ENCODE measurements at regions not wholly inside any gene's neighbourhood (a gene's known extent, or its start where the extent isn't known, plus 50 kb on each side); places are given as distances from the start of the nearest gene placed in this dataset.

GRCh38 chr2:217695033-217695520, 307.7 kb downstream of the TNS1 start:
- no peak for DNase-seq (ENCODE audit: low read depth, low spot score)
- no peak overlapping the region for H3K4me3 ChIP-seq (ENCODE audit: low read length)

GRCh38 chr2:217694291-217694690, 308.5 kb downstream of the TNS1 start:
- H3K4me3 ChIP-seq (ENCODE audit: low read length): no peak overlapping the region
- DNase-seq (ENCODE audit: low read depth, low spot score): no peak

- H3K4me3 ChIP-seq (ENCODE audit: low read length): no peak overlapping the region
- DNase-seq (ENCODE audit: low read depth, low spot score): no peak
Observed at GRCh38 chr2:217693363-217693762, 309.4 kb downstream of the TNS1 start.

GRCh38 chr2:217691920-217692666, 310.7 kb downstream of the TNS1 start:
- no peak overlapping the region for H3K4me3 ChIP-seq (ENCODE audit: low read length)
- DNase-seq (ENCODE audit: low read depth, low spot score): no peak

GRCh38 chr2:217691516-217691915, 311.3 kb downstream of the TNS1 start:
- no peak overlapping the region for H3K4me3 ChIP-seq (ENCODE audit: low read length)
- no peak for DNase-seq (ENCODE audit: low read depth, low spot score)

GRCh38 chr2:217689053-217689452, 313.7 kb downstream of the TNS1 start:
- H3K4me3 ChIP-seq (ENCODE audit: low read length): no peak overlapping the region
- no peak for DNase-seq (ENCODE audit: low read depth, low spot score)

GRCh38 chr2:217688494-217688893, 314.3 kb downstream of the TNS1 start:
- no peak overlapping the region for H3K4me3 ChIP-seq (ENCODE audit: low read length)
- no peak for DNase-seq (ENCODE audit: low read depth, low spot score)

- no peak overlapping the region for H3K4me3 ChIP-seq (ENCODE audit: low read length)
- DNase-seq (ENCODE audit: low read depth, low spot score): no peak
Observed at GRCh38 chr2:217687771-217688170, 315.0 kb downstream of the TNS1 start.

- H3K4me3 ChIP-seq (ENCODE audit: low read length): no peak overlapping the region
- no peak for DNase-seq (ENCODE audit: low read depth, low spot score)
Observed at GRCh38 chr2:217685255-217685605, 317.6 kb downstream of the TNS1 start.

GRCh38 chr2:217684431-217685254, 318.2 kb downstream of the TNS1 start:
- H3K4me3 ChIP-seq (ENCODE audit: low read length): no peak overlapping the region
- no peak for DNase-seq (ENCODE audit: low read depth, low spot score)

GRCh38 chr2:217683106-217683870, 319.5 kb downstream of the TNS1 start:
- DNase-seq (ENCODE audit: low read depth, low spot score): no peak

GRCh38 chr2:217681791-217682190, 321.0 kb downstream of the TNS1 start:
- no peak for DNase-seq (ENCODE audit: low read depth, low spot score)
- no peak overlapping the region for H3K4me3 ChIP-seq (ENCODE audit: low read length)

More at GRCh38 chr2:217683106-217683870, 319.5 kb downstream of the TNS1 start:
- no peak overlapping the region for H3K4me3 ChIP-seq (ENCODE audit: low read length)

GRCh38 chr2:217680381-217680780, 322.4 kb downstream of the TNS1 start:
- no peak for DNase-seq (ENCODE audit: low read depth, low spot score)

GRCh38 chr2:217673627-217674026, 329.2 kb downstream of the TNS1 start:
- no peak overlapping the region for H3K4me3 ChIP-seq (ENCODE audit: low read length)
- DNase-seq (ENCODE audit: low read depth, low spot score): no peak

More at GRCh38 chr2:217680381-217680780, 322.4 kb downstream of the TNS1 start:
- H3K4me3 ChIP-seq (ENCODE audit: low read length): no peak overlapping the region

- DNase-seq (ENCODE audit: low read depth, low spot score): no peak
- no peak overlapping the region for H3K4me3 ChIP-seq (ENCODE audit: low read length)
Observed at GRCh38 chr2:217672472-217672871, 330.3 kb downstream of the TNS1 start.

- DNase-seq (ENCODE audit: low read depth, low spot score): no peak
- no peak overlapping the region for H3K4me3 ChIP-seq (ENCODE audit: low read length)
Observed at GRCh38 chr2:217671871-217672270, 330.9 kb downstream of the TNS1 start.

- no peak for DNase-seq (ENCODE audit: low read depth, low spot score)
- no peak overlapping the region for H3K4me3 ChIP-seq (ENCODE audit: low read length)
Observed at GRCh38 chr2:217671075-217671474, 331.7 kb downstream of the TNS1 start.

GRCh38 chr2:217669831-217670230, 333.0 kb downstream of the TNS1 start:
- H3K4me3 ChIP-seq (ENCODE audit: low read length): no peak overlapping the region
- DNase-seq (ENCODE audit: low read depth, low spot score): no peak

- no peak for DNase-seq (ENCODE audit: low read depth, low spot score)
- no peak overlapping the region for H3K4me3 ChIP-seq (ENCODE audit: low read length)
Observed at GRCh38 chr2:217667512-217667911, 335.3 kb downstream of the TNS1 start.

- DNase-seq (ENCODE audit: low read depth, low spot score): no peak
- no peak overlapping the region for H3K4me3 ChIP-seq (ENCODE audit: low read length)
Observed at GRCh38 chr2:217667035-217667434, 335.8 kb downstream of the TNS1 start.

Measured in Jurkat, Clone E6-1 (cell line).